ENCODE measurements at regions not wholly inside any gene's neighbourhood (a gene's known extent, or its start where the extent isn't known, plus 50 kb on each side); places are given as distances from the start of the nearest gene placed in this dataset.

DNA sequence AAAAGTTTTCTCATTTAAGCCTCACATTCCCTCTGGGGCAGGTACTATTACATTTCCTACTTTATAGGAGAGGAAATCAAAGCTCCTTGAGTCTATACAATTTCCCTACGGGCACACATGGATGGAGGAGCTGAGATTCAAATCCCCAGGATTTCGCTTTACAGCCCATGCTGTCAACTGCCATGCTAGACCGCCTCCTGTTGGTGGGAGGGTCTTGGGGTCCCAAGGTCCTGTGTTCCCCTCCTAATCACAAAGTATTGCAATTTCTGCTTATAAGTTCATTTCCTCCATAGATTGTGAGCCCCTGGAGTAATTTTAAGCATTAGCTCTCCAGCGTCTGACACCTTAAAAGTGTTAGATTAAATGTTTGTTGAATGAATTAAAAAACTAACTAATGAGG, 95.9 kb upstream of the SMARCA2 start:
- TF ChIP-seq GATA2 (IDR thresholded peaks at IDR 0.05; ENCODE audit: low read depth, low read length), result no peak
- TF ChIP-seq GATA3 (IDR thresholded peaks at IDR 0.05; ENCODE audit: low read depth, low read length), result no peak

GRCh38 chr9:1920386-1920785, 94.8 kb upstream of the SMARCA2 start:
- TF ChIP-seq GATA3 (IDR thresholded peaks at IDR 0.05; ENCODE audit: low read depth, low read length) (no peak), GATA2 (IDR thresholded peaks at IDR 0.05; ENCODE audit: low read depth, low read length) (no peak)

GRCh38 chr9:1922026-1922425, 93.1 kb upstream of the SMARCA2 start:
- TF ChIP-seq GATA2 (IDR thresholded peaks at IDR 0.05; ENCODE audit: low read depth, low read length) (no peak), GATA3 (IDR thresholded peaks at IDR 0.05; ENCODE audit: low read depth, low read length) (no peak)

- no peak for TF ChIP-seq GATA3 (IDR thresholded peaks at IDR 0.05; ENCODE audit: low read depth, low read length)
- no peak for TF ChIP-seq GATA2 (IDR thresholded peaks at IDR 0.05; ENCODE audit: low read depth, low read length)
These were observed 87.6 kb upstream of the SMARCA2 start for GRCh38 chr9:1927546-1927945.

DNA sequence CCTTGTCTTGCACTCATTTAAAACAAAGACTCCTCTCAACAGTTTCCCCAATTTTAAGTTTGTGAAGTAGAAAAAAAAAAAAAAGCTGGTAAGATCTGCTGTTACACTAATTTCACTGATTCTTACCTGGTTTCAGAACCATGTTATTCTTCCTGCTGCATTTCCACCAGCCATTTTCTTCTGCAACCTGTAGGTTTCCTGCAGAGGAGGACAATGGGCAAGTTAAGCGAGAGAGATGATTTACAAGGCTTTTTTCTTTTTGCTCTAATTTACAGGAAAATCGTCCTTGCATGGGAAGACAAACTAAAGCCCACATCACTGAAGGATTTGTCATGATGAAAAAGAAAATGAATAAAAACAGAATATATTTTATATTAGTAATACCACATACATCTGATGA, 86.0 kb upstream of the SMARCA2 start:
- no peak for TF ChIP-seq GATA3 (IDR thresholded peaks at IDR 0.05; ENCODE audit: low read depth, low read length)
- TF ChIP-seq GATA2 (IDR thresholded peaks at IDR 0.05; ENCODE audit: low read depth, low read length), result no peak

DNA sequence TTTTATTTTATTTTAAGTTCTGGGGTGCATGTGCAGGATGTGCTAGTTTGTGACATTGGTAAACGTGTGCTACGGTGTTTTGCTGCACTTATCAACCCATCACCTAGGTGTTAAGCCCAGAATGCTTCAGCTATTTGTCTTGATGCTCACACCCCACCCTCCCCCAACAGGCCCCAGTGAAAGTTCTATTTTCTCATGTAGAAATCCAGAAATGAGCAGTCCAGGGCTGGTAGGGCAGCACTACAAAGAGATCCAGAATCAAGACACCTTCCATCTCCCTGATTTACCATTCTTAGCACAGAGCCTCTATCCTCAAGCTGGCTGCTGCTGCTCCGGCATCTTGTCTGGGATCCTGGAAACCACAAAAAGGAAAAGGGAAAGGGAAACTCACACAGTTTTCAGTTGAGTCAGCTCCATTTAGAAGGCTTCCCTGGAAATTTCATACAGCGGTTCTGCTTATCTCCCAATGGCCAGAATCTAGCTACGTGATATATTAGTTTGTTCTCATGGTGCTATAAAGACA, 85.4 kb upstream of the SMARCA2 start:
- TF ChIP-seq GATA3 (IDR thresholded peaks at IDR 0.05; ENCODE audit: low read depth, low read length) (no peak), GATA2 (IDR thresholded peaks at IDR 0.05; ENCODE audit: low read depth, low read length) (no peak)

DNA sequence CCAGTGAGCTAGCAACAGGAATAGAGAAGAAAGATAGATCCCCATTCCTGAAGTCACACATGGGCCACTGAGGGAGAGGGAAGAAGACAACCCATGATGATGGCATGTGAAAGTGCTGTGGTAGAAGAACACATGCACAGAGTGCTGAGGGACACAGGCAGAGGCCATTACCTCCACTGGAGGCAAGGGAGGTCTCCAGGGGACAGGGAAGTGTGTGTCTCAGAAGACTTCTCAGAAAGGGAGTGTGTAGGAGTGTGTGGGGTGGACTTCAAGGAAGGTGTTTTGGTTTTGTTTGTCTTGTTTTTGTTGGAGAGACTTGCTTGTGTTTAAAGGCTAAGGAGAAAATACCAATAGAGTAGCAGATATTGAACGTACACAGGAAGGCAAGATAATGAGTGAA, 77.0 kb upstream of the SMARCA2 start:
- no peak for TF ChIP-seq GATA3 (IDR thresholded peaks at IDR 0.05; ENCODE audit: low read depth, low read length)
- no peak for TF ChIP-seq GATA2 (IDR thresholded peaks at IDR 0.05; ENCODE audit: low read depth, low read length)

DNA sequence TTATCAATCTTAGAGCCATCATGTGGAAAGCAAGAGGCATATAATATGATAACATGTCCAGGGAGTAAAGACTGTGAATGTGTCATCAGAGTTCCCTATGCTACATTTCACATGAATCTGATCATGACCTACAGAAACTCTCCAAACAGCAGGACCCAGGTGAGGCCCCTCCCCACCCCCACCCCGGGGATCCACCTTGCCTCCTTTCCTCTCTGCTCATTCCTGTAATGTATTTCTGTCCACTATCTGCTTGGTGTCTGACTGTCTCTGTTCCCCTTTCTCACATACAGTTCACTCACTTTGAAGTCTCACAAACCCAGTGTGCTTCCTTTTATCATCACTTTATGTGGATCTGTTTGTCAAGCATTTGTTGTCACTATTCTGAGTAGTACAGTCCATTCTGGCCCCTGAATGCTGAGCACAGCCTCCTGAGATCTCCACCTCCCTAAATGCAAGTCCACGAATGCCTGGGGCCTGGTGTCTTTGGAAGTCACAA, 76.4 kb upstream of the SMARCA2 start:
- TF ChIP-seq GATA3 (IDR thresholded peaks at IDR 0.05; ENCODE audit: low read depth, low read length), result no peak
- no peak for TF ChIP-seq GATA2 (IDR thresholded peaks at IDR 0.05; ENCODE audit: low read depth, low read length)

DNA sequence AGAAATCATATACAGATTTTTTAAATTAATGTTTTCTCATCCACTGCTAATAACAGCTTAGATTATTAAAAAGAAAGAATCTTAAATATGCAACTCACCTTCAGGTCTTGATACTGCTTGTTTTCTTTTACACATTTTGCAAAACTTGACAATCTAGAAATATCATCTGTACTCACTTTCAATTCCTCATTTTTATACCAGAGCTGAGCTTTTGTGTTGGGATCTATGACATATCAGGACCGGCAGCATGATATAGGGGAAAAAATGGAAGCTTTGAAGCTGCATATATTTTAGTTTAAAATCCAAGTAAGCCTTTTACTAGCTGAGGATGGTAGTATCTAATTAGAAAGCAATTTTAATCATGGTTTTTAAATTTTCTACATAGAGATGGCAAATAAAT, 75.7 kb upstream of the SMARCA2 start:
- TF ChIP-seq GATA3 (IDR thresholded peaks at IDR 0.05; ENCODE audit: low read depth, low read length) (no peak), GATA2 (IDR thresholded peaks at IDR 0.05; ENCODE audit: low read depth, low read length) (no peak)

- TF ChIP-seq GATA2 (IDR thresholded peaks at IDR 0.05; ENCODE audit: low read depth, low read length), result no peak
- no peak for TF ChIP-seq GATA3 (IDR thresholded peaks at IDR 0.05; ENCODE audit: low read depth, low read length)
These were observed 75.2 kb upstream of the SMARCA2 start for GRCh38 chr9:1939926-1940368.

- TF ChIP-seq GATA2 (IDR thresholded peaks at IDR 0.05; ENCODE audit: low read depth, low read length) (no peak), GATA3 (IDR thresholded peaks at IDR 0.05; ENCODE audit: low read depth, low read length) (no peak)
These were observed 73.2 kb upstream of the SMARCA2 start for GRCh38 chr9:1941989-1942388.

- no peak for TF ChIP-seq GATA2 (IDR thresholded peaks at IDR 0.05; ENCODE audit: low read depth, low read length)
- TF ChIP-seq GATA3 (IDR thresholded peaks at IDR 0.05; ENCODE audit: low read depth, low read length), result no peak
These were observed 68.4 kb upstream of the SMARCA2 start for GRCh38 chr9:1946526-1947283.

- TF ChIP-seq GATA2 (IDR thresholded peaks at IDR 0.05; ENCODE audit: low read depth, low read length) (no peak), GATA3 (IDR thresholded peaks at IDR 0.05; ENCODE audit: low read depth, low read length) (no peak)
These were observed 67.7 kb upstream of the SMARCA2 start for GRCh38 chr9:1947438-1947837.

GRCh38 chr9:1948541-1948940, 66.6 kb upstream of the SMARCA2 start:
- TF ChIP-seq GATA3 (IDR thresholded peaks at IDR 0.05; ENCODE audit: low read depth, low read length) (no peak), GATA2 (IDR thresholded peaks at IDR 0.05; ENCODE audit: low read depth, low read length) (no peak)

- TF ChIP-seq GATA2 (IDR thresholded peaks at IDR 0.05; ENCODE audit: low read depth, low read length) (no peak), GATA3 (IDR thresholded peaks at IDR 0.05; ENCODE audit: low read depth, low read length) (no peak)
These were observed 63.7 kb upstream of the SMARCA2 start for GRCh38 chr9:1951446-1951845.
